Lower leg skin (tissue), 4 donors: ENCODE measurements at regions not wholly inside any gene's neighbourhood (a gene's known extent, or its start where the extent isn't known, plus 50 kb on each side); places are given as distances from the start of the nearest gene placed in this dataset.

ENCODE experiments used
- DNase-seq, 2 donors: peaks; one replicate each; pipeline ENCODE4 v3.0.0-alpha.2; 2019; ENCODE audit warnings: low spot score in 2 of 2
- H3K4me3 ChIP-seq: fragments of 200-600 bp; sonication (generic); 2 replicates; pipeline ENCODE4 v1.5.1; 2017; ENCODE audit warnings: mild to moderate bottlenecking, low read depth; ENCODE audit not compliant: poor library complexity, severe bottlenecking
- POLR2A ChIP-seq, 2 donors: fragments of 450-650 bp; IDR thresholded peaks; one replicate each; pipeline ENCODE4 v1.6.1; 2016 to 2017; ENCODE audit warnings: antibody characterized with exemption in 2 of 2, mild to moderate bottlenecking in 1 of 2, moderate library complexity in 1 of 2
- WGBS, 2 donors: methylation state at CpG; one replicate each; pipeline ENCODE4 v1.1.5; 2018; 5-methylcytosine and 5-hydroxymethylcytosine counted together
- intact Hi-C: fragments of 100-400 bp; cut with DNase I; formaldehyde crosslinking; loops from one replicate; pipeline ENCODE4 v1.15.0; 2023; ENCODE audit warnings: low total_unique reads
- TF ChIP-seq, protein P1 (sequence below), 3 donors: fragments of 450-650 bp; IDR thresholded peaks; one replicate each; pipeline ENCODE4 v1.5.1; 2016; ENCODE audit warnings: antibody characterized with exemption in 3 of 3, mild to moderate bottlenecking in 3 of 3, moderate library complexity in 2 of 3

DNA sequence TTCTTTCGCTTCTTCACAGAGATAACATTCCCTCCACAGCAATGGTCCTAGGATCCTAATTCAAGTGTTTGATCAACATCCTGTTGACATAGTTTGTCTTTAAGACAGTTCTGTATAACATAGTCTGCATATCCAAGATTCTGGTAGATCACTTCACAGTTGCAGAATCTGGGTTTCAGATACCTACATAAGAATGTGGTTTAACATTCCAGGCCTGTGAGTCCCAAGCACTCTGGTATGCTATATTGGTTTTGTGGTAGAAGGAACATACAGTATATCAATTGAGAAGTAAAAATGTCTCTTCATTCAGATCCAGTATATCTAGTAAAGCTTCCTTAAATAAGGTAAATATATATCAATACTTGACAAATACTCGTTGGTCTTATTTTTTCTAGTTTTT is 914.2 kb upstream of the CDH6 start:
- intact Hi-C loops, result no loop called here
- no peak overlapping the region for H3K4me3 ChIP-seq
- TF ChIP-seq, protein P1, sequence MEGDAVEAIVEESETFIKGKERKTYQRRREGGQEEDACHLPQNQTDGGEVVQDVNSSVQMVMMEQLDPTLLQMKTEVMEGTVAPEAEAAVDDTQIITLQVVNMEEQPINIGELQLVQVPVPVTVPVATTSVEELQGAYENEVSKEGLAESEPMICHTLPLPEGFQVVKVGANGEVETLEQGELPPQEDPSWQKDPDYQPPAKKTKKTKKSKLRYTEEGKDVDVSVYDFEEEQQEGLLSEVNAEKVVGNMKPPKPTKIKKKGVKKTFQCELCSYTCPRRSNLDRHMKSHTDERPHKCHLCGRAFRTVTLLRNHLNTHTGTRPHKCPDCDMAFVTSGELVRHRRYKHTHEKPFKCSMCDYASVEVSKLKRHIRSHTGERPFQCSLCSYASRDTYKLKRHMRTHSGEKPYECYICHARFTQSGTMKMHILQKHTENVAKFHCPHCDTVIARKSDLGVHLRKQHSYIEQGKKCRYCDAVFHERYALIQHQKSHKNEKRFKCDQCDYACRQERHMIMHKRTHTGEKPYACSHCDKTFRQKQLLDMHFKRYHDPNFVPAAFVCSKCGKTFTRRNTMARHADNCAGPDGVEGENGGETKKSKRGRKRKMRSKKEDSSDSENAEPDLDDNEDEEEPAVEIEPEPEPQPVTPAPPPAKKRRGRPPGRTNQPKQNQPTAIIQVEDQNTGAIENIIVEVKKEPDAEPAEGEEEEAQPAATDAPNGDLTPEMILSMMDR (IDR thresholded peaks at IDR 0.05), result no peak
- no peak for TF ChIP-seq POLR2A (IDR thresholded peaks at IDR 0.05)
- DNase-seq, result no peak
- 83 to 85% methylated on average over 2 of the region's 2 CpGs for WGBS, 2 donors

- intact Hi-C loops, result no loop called here
- H3K4me3 ChIP-seq, result no peak overlapping the region
- TF ChIP-seq, protein P1 (IDR thresholded peaks at IDR 0.05), result no peak
- no peak for TF ChIP-seq POLR2A (IDR thresholded peaks at IDR 0.05)
- DNase-seq, result no peak
Measured at GRCh38 chr5:30267026-30267425, 926.5 kb upstream of the CDH6 start.

GRCh38 chr5:30239331-30240022 is 954.0 kb upstream of the CDH6 start:
- intact Hi-C loops, result no loop called here
- DNase-seq, result no peak
- no peak for TF ChIP-seq POLR2A (IDR thresholded peaks at IDR 0.05)
- TF ChIP-seq, protein P1 (IDR thresholded peaks at IDR 0.05), result no peak
- no peak overlapping the region for H3K4me3 ChIP-seq
- 71 to 74% methylated on average over 7 of the region's 7 CpGs for WGBS, 2 donors

DNA sequence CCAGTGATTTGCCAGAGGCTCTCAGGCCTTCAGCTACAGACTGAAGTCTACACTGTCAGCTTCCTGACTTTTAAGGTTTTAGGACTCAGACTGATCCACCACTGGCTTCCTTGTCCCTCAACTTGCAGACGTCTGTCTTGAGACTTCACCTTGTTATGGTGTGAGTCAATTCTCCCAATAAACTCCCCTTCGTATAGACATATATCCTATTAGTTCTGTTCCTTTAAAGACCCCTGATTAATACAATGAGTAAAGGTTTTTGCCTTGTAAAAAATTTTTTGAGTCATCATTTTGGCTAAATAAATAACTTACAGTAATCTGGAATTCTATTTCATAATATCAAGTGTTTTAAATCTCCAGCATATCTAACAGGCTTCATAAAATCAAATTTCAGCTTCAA is 956.3 kb upstream of the CDH6 start:
- no peak for TF ChIP-seq POLR2A (IDR thresholded peaks at IDR 0.05)
- TF ChIP-seq, protein P1 (IDR thresholded peaks at IDR 0.05), result no peak
- intact Hi-C loops, result no loop called here
- no peak overlapping the region for H3K4me3 ChIP-seq
- 76 to 87% methylated on average over 2 of the region's 2 CpGs for WGBS, 2 donors
- DNase-seq, result no peak

DNA sequence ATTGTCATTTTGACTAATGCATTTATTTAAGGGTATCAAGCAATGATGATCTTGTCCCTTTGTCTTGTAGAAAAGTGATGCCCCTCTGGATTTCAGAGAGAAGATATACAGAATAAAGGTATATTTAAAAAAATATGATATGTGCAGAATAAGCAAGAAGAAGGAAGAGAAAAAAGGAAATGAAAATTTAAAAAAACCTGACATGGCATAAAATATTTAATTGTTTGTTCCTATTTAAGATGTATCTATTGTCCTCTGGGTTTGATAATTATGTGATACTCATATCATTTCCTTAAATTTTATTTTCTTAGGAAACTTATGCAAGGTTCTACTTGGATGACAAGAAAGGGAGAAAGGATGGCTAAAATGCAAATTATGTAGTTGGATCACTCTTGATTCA is 983.7 kb upstream of the CDH6 start:
- intact Hi-C loops, result loop anchor here (10.0 kb wide), 1 partner anchor 455 kb away; no protein-coding TSS in a partner anchor
- DNase-seq, result no peak
- H3K4me3 ChIP-seq, result no peak overlapping the region
- TF ChIP-seq, protein P1 (IDR thresholded peaks at IDR 0.05), result no peak
- no peak for TF ChIP-seq POLR2A (IDR thresholded peaks at IDR 0.05)

DNA sequence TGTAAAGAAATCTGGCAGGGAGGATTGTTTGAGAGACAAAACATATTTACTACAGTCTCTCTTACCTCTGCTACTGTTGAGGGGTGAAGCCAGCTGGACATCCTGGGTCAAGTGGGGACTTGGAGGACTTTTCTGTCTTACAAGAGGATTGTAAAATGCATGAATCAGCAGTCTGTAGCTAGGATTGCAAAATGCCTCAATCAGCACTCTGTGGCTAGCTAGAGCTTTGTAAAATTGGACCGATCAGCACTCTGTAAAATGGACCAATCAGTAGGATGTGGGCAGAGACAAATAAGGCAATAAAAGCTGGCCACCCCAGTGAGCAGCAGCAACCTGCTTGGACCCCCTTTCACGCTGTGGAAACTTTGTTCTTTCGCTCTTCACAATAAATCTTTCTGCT is 995.8 kb upstream of the CDH6 start:
- intact Hi-C loops, result no loop called here
- no peak overlapping the region for H3K4me3 ChIP-seq
- DNase-seq, result no peak
- TF ChIP-seq, protein P1 (IDR thresholded peaks at IDR 0.05), result no peak
- no peak for TF ChIP-seq POLR2A (IDR thresholded peaks at IDR 0.05)
- WGBS, 2 donors, result 82 to 83% methylated on average over 3 of the region's 3 CpGs
